HG03432 (cell line): ENCODE measurements at regions not wholly inside any gene's neighbourhood (a gene's known extent, or its start where the extent isn't known, plus 50 kb on each side); places are given as distances from the start of the nearest gene placed in this dataset.

Source experiments
- ATAC-seq: cut with Tn5 transposase; IDR thresholded peaks from one replicate; pipeline ENCODE4 v1.9.1; 2021; ENCODE audit warnings: mild to moderate bottlenecking, moderate library complexity; ENCODE audit not compliant: unreplicated experiment

DNA sequence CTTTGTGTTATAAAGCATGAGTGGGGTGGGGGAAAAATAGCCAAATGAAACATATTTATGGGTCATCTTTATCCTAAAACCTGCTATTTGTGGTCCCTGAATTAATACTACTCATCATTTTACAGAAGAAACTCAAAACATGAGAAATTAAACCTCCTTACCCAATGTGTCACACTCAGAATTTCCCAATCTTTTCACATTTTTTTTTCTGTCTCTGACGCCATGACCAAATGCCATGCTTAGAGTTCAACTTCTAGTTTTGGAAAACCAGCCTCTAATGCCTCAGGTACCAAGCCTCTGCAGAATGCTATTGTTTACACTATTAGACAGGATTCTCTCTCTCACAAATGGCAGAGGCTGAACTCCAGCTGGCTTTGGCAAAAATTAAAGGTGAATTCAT is 505.5 kb upstream of the WWC1 start:
- no peak for ATAC-seq

DNA sequence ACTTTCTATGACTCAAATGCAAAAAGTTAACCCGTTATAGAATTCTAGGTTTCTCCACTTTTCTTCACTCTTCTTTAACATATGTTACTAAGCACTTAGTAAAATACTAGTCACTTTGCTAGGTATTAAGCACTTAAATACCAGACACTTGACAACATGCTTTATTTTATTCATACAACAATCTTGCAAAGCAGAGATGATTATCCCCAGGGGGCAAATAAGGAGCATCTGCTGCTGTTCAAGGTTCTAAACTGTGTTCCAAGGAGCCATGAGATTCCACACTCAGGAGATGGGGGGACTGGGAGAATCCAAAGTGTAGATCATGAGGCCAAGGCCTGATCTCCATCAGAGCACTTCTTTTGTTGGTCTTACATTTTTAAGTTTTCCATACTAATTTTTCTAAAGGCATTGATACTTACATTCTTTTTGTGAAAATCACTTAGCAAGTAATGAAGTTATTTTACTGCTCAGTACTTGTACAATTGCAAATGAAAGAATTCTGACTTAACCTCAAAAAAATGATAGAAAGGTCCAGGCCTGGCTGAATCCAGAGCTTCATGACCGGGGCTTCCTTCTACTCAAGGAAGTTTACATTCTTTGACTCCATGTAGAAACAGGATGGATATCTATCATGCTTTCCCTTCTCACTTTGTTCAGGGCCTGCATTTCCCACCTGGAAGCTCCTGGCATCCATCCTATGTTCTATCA is 504.4 kb upstream of the WWC1 start:
- no peak for ATAC-seq

DNA sequence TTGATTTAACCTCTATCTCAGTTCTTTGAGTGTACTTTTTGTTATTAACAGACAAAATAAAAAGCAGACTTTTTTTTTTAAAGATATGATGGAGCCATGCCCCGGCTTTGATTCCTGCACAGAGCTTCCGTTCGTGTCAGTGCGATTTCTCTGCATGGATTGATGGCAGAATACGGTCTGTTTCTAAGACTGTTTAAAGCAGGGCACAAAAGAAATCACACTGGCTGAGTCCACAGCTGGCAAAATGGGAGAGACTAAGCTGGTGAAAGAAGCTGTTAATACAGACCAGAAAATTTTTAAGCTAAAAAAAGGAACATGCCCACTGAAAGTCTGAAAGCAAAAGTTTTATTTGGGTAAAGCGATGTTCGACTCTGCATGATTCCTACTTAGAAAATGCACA is 501.4 kb upstream of the WWC1 start:
- ATAC-seq, result no peak

DNA sequence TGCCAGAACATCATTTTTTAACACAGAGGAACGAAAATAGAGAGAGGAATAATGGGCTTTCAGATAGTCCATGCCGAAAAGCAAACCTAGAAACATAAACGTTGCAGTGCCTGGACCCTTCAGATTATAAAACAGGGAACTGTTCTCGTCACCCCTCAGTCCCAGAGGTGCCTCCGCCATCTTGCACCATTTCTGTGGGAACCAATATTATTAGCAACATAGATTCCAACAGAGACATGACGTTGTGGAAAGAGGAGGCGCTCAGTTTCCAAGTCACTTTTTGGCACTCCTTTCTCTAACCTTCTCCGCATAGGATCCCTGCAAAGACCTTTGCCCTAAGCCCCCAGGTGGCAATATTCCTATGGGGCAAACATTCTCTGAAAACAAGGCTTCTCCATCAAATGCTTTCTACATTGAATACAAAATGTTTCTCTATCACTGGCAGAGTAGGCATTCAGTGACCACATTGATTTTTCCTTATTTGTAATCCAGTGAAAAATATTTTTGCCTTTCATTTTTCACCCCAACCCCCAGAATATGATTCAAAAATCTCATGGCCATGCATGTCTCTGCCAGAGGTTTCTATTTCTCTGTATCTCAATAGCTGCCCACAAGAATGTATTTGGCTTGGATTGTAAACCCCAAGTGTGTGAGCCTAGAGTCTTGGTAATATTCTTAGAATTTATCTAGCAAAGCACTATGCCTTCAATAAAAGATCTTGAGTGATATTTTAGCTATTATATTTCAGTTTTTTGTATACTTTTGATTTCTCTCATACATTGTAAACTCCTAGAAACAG is 500.8 kb upstream of the WWC1 start:
- ATAC-seq, result no peak

DNA sequence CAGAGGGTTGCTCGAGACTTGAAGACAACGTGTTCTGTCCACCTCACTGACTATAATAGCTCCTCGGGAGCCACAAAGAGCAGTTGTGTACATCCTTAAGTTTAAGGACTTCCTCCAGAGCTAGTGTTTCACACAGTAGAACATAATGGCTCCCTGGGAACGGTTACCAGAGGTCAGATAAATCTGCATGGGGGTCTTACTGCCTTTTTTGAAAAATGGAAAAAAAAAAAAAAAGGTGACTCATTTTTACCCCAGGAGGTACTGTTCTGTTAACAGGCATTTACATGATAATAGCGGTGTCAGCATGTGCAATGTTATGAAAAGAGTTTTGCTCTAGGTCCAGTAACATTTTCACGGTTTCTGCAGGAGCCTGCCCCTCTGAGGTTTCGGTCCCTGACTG is 498.9 kb upstream of the WWC1 start:
- ATAC-seq, result no peak

DNA sequence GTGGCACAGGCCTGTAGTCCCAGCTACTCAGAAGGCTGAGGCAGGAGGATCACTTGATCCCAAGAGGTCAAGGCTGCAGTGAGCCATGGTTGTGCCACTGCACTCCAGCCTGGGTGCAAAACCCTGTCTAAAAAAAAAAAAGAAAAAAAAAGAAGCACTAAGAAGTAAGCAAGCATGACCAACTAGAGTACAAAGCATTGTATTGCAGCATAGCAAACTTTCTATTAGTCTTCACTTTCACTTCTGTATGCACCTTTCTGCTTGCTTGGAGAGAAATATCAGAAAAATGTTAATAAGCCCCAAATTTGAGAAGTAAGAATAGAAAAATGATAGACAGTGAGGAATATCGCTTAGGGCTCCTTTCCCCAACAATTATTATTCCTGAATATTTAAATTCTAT is 497.7 kb upstream of the WWC1 start:
- ATAC-seq, result peak; percentile 56

DNA sequence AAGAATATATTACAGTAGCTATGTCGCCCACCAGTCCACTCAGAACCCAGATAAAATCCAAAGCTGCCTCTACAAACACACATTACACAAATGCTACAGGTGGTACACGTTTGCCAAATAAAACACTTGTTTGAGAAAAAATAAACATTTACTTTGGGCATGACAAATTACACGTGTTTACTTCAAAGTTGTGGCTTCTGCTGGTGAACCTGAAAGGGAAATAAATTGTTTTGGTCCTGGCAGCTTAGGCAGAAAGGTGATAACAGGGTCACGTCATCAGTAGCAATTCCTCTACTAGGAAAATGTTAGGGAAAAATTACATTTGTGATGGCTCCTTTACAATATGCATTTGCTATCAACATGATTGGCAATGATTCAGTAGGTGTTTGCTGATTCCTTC is 497.3 kb upstream of the WWC1 start:
- no peak for ATAC-seq

DNA sequence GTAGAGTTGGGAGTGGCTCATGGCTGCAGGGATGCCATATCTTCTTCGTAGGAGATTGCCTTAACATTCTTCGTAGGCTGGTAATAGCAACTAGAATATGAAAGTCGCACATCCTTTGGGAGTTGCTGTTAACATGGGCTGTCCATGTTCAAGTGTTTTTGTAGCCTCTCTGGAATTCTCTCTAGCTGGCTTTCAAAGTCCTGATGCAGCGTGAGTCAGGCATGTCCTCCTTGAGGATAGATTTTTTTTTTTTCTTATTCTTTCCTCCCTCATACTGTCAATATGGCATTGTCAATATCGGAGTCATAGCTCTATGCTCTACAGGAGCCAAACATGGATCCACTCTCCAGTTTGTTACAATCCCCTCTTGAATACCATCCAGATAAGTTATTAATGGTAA is 494.8 kb upstream of the WWC1 start:
- no peak for ATAC-seq

DNA sequence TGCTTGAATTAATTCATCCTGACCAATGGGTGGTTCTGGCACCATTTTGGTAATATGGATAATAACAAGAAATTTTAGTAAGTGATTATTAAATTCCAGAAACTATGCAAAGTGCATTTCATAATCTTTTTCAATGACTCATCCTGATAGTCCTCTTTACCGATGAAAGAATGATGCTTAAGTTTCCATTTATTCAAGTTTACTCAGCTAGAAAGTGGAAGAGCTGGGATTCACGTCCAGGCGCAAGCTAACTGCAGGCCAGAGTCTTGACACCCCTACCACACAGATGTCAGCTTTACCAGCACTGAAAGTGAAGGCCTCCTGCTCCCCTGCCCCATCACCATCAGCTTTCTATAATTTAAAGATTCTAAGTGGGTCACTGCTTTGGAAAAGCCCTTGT is 493.5 kb upstream of the WWC1 start:
- no peak for ATAC-seq

DNA sequence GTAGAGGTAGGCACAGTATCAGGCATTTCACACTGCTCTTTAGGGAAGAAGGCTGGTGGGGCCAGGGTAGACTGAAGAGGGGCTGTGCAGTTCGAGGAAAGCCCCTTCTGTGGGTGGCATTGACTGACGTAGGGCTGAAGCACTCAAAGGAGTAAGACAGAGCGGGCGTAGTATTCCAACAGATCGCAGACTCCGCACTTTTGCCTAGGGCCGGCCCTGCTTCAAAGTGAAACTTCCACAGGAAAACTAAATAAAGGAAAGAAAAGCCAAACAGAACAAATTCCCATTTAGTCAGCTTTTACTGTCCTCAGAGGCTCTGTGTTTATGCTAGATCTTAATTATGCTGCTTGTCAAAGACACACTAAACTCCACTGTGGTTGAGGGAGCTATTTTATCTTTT is 493.0 kb upstream of the WWC1 start:
- ATAC-seq, result no peak

DNA sequence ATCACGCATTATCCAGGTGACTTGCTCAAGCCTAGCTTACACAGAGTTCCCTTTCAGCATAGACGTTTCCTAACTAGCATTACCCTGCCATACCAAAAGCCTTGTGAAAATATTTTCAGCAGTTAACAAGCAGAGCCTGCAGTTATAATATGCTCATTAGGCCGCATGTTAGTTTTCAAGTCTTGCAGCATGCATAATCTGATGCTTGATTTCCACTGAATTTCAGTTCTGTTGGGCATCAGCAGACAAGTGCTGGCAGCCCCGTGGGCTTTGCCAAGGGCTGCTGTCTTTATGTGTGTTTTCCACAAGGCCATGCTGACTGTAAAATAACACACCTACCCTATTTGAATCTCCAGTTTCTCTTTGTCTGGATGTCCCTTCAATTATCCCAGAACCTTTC is 491.0 kb upstream of the WWC1 start:
- ATAC-seq, result no peak

DNA sequence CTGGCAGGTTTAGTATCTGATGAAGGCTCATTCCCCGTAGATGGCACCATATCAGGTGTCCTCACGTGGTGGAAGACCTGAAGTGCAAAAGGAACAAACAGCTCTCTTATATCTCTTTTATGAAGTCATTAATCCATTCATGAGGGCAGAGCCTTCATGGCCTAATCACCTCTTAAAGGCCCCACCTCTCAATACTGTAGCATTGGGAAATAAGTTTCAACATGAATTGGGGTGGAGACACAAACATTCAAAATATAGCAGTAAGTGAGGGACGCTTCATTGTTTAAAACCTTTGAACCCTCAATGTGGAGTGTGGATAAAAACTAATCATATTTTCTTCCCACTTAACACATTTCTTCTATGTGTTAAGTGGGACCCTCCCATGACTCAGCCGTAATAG is 489.4 kb upstream of the WWC1 start:
- ATAC-seq, result no peak

DNA sequence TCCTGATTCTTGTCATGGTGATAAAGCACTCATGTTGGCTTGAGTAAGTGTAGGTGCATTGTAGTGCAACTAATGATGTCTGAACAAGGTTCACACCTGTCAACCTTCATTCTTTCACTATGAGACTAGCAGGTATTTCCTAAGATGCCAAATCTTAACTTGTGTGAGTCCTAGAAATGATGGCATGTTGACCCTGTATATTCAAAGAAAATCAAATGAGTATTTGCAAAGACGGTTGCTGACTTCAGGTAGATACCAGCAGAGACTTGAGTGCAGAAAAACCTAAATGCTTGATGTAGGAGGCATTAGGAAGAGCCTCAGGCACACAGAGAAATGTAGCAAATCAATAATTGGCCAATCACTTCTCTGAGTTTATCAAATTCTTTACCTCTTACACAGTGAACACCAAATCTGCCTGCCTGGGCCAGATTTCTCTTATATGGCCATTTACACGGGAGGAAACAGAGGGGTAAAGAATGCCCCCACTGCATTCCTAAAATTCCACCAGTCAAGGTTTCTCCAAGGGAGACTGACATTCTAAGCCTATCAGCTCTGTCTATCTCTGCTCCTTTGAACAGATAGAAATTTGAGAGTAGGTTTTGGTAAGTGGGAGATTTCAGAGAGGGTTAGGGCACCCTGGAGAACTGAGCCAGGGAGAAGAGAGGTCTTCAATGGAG is 488.6 kb upstream of the WWC1 start:
- no peak for ATAC-seq

DNA sequence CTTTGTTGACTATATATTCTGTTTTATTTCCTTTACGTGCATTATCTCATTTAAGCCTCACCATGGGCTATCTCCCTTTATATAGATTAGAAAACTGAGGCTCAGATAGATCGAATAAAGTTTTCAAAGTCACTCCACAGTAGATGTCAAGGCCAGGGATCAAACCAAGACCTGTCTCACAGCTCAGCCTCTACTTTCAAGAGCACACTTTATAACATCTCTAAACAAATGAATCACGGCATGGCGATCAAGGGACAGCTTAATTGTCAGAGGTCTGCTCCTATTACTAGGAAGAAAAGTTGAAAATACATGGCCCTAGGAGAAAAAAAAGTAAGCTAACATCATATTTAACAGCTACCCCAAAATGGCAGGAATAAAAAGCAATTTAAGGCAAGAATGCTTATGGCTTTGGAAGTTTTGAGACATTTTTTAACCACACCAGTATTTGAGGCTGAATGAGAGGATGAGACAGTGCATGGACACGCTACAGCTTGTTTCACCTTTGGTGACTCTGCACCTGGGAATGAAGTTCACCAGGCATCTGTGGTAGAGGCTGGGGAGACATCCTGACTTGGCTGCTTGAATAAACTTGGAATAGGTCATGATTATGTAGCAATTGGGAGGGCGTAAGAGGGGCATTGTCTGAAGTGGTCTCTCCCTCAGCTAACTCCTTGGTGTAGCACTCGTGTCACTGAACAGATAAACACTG is 486.8 kb upstream of the WWC1 start:
- ATAC-seq, result no peak

DNA sequence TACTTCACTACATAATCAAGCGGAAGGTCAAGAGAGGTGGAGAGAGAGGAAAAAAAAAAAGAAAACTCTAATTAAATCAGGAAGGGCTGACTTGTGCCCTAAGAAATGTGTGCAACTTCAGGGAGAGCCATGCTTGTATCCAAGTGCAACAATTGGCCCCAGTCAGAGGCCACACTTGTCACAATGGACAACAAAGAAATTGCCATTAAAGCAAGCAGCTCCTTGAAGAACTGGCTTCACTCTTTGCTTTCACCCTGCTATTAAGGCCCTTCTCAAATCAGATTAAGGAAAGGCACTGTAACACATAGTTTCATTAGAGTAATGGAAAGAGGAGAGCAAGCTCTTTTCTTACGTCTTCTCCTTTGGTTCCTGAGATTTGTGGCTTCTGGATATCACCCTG is 480.9 kb upstream of the WWC1 start:
- no peak for ATAC-seq

DNA sequence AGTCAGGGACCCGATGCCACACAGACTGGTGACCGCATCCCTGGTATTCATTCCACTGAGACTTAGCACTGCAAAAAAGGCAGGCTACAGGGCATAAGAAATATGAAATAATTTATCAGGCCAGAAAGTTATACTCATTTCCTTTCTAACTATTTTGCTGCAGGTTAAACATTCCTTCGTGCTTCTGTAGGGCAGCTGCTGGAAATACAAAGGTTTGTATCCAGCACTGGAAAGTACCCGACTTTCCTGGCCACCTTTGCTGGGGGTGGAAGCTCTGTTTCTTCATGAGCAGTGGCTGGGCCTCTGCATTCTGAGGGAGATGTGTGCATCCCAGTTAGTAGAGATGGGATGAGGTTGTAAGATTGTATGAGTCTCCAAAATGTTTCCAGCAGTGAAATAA is 478.6 kb upstream of the WWC1 start:
- no peak for ATAC-seq

DNA sequence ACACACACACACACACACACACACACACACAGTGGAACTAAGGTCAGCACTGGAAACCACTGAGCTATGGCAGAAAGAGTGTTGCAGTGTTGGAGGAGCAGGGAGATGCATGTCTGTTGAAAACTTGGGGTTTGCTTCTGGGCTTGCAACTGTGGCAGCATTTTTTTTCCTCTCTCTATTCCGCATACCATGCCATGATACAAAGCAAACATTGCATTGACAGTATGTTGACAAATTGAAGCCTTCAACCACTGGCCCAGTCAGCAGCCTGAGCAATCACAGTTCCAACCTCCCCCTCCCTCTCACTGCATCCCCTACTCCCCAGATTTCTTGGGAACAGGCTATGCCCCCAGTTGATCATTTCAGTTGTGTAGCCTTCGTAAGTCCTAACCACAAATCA is 478.1 kb upstream of the WWC1 start:
- ATAC-seq, result no peak

DNA sequence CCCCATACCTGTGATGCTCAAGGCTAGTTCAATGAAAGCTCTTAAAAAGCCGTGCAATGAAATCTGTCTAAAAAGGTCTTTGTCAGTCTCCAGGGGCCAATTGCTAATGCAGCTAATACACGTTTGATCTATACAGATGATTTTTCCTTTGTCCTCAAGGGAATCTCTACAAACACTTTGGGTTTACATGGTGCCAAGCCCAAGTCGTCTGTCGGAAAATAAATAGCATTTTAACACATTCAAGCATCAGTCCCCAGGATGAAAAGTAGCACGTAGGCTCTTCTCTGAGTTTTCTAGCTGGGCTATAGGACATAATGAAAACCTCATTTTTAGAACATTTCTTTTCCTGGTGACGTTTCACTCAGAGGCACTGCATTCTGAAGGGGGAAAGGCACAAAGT is 477.4 kb upstream of the WWC1 start:
- ATAC-seq, result no peak

DNA sequence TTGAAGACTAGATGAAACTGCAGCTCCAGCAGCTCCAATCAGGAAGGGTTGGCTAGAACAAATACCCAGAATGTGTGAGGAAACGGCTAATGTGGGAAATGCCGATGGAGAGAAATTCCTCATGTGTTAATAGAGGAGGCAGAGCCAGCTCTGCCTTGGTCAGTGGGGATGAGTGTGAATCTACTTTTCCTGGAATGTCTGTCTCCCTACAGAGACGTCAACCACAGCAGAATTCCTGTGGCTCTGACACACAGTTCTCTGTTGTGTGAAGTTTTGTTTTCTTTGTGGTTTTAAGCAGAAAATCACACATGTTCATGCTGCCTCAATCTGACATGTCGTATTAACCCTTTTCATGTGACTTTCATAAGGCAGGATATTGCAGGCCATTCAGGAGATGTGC is 476.6 kb upstream of the WWC1 start:
- no peak for ATAC-seq

DNA sequence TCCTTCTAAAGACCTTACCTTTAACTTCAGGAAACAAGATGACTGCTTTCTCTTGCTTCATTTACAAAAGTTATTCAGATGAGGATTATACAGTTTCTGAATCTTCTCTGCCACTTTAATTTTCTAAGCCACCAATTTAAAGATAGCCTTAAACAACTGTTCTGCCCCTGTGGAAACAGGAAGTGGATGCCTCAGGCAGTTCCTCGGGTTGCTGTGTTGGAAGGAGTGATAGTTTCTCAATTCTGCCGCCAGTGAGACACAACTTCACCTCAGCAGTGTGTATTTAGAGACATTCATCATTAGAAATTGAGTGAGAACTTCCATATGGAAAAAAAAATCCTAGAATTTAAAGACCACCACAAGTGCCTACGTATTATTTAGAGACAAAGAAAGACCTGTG is 475.1 kb upstream of the WWC1 start:
- ATAC-seq, result no peak

DNA sequence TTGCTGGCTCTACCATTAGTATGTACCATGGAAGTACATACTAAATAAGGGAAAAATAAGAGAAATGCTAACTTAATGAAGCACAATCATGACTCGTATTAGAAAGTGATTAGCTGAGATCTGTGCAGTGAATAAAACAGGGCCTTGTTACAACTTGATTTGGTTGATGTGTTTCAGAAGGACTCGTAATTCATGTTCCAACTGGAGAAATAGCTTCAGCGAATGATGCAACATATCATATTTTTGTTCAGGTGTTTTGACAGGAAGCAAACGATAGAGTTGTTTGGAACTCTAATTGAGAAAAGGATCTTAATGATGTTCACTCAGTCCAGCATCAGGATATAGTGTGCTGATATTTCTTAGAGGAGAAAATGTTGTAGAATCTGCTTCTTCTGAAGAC is 474.6 kb upstream of the WWC1 start:
- ATAC-seq, result no peak

DNA sequence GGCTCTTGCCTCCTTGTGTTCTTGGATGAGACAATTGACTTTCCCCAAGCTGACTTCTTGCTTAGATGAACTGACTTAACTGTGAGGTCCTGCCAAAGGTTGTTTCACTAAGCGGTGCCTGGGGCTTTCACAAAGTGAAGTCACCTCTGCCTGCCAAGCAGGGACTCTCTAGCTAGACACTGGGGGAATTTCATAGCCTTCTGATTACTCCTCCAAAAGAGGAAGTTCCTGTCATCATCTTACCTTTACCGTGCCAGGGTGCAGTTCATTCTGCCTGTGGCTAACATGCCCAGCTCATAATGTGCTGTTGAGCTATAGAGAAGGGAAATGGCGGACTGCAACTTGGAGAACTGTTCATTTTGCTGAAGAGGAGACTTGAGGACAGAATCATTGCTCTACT is 472.0 kb upstream of the WWC1 start:
- peak; percentile 97 for ATAC-seq
